A673 (cell line): ENCODE measurements at regions not wholly inside any gene's neighbourhood (a gene's known extent, or its start where the extent isn't known, plus 50 kb on each side); places are given as distances from the start of the nearest gene placed in this dataset.

Experiments
- BruUV-seq: library from RNA; stranded (reverse); fragments of 400-500 nt; replicated peaks from 2 replicates; lab custom pipeline; 2021; lab: Mats Ljungman, UMichigan
- CTCF ChIA-PET: fragments of 300-600 bp; sonication (Branson Sonifier 250); formaldehyde crosslinking; loops from one replicate; lab custom pipeline; 2022; ENCODE audit warnings: antibody characterized with exemption; lab: Charles Lee
- POLR2A ChIA-PET: fragments of 300-600 bp; sonication (Branson Sonifier 250); formaldehyde crosslinking; loops from one replicate; lab custom pipeline; 2022; ENCODE audit warnings: antibody characterized with exemption; ENCODE audit not compliant: low non-redundant PET; lab: Charles Lee
- DNase-seq: peaks from one replicate; pipeline ENCODE4 v3.0.0-alpha.2; 2015; ENCODE audit warnings: low spot score
- H3K27ac ChIP-seq: fragments of 200-600 bp; sonication (generic); 2 replicates; pipeline ENCODE4 v1.5.1; 2016; ENCODE audit warnings: mixed run types, low read depth, mild to moderate bottlenecking, mixed read lengths, antibody characterized with exemption, low read length; ENCODE audit not compliant: poor library complexity, severe bottlenecking
- H3K27me3 ChIP-seq: fragments of 200-600 bp; sonication (generic); replicated peaks from 2 replicates; pipeline ENCODE4 v1.6.1; 2017; ENCODE audit warnings: mixed run types, low read depth, mild to moderate bottlenecking, mixed read lengths, antibody characterized with exemption, low read length; ENCODE audit not compliant: insufficient read depth, poor library complexity
- H3K36me3 ChIP-seq: fragments of 200-600 bp; sonication (generic); 2 replicates; pipeline ENCODE4 v1.6.1; 2016; ENCODE audit warnings: mixed run types, mild to moderate bottlenecking, mixed read lengths, antibody characterized with exemption, low read length; ENCODE audit not compliant: insufficient read depth, poor library complexity, severe bottlenecking
- H3K4me1 ChIP-seq: fragments of 200-600 bp; sonication (generic); 2 replicates; pipeline ENCODE4 v1.6.1; 2017; ENCODE audit warnings: mixed run types, mild to moderate bottlenecking, mixed read lengths, antibody characterized with exemption, low read length; ENCODE audit not compliant: insufficient read depth, poor library complexity, severe bottlenecking
- H3K4me3 ChIP-seq: fragments of 200-600 bp; sonication (generic); 2 replicates; pipeline ENCODE4 v1.5.1; 2016; ENCODE audit warnings: low read depth, mixed run types, mild to moderate bottlenecking, mixed read lengths, low read length; ENCODE audit not compliant: poor library complexity, severe bottlenecking
- H3K9me3 ChIP-seq: fragments of 200-600 bp; sonication (generic); 2 replicates; pipeline ENCODE4 v1.6.1; 2016; ENCODE audit warnings: mixed run types, low read depth, mild to moderate bottlenecking, mixed read lengths, antibody characterized with exemption, low read length; ENCODE audit not compliant: poor library complexity, severe bottlenecking
- EZH2 ChIP-seq: fragments of 200-600 bp; sonication (generic); IDR thresholded peaks from 2 replicates; pipeline ENCODE4 v1.6.1; 2017; ENCODE audit warnings: borderline replicate concordance, low read depth, mild to moderate bottlenecking, mixed read lengths, antibody characterized with exemption, low read length; ENCODE audit not compliant: poor library complexity, severe bottlenecking
- intact Hi-C: fragments of 100-400 bp; cut with micrococcal nuclease; formaldehyde crosslinking; loops from one replicate; pipeline ENCODE4 v1.10.0; 2022; ENCODE audit not compliant: unreplicated experiment
- TF ChIP-seq, protein P1 (sequence below): fragments of 300-800, 200-600 bp; sonication (generic); conservative IDR thresholded peaks from 2 replicates; pipeline ENCODE4 v1.5.1; 2017; ENCODE audit warnings: low read depth, mild to moderate bottlenecking, antibody characterized with exemption, low read length, moderate library complexity, mixed read lengths

DNA sequence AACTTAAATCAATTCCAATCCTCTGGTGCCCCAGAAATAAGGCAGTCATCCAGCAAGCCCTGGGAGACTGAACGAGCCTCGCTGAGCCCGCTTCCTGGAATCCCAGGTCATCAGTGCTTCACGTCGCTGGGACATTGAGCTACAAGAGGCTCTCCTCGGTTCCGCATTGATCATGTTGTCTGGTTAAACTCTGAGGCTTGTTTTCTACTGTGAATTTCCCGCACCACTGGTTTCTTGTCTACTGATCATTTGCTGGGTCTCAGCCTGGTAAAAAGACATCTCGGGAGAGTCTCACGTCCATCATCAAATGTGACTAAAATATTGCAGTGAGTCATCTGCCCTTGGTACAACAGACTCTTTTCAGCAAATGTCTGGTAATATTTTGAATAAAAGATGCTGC lies 569.2 kb downstream of the QKI start:
- CTCF ChIA-PET, result no interaction called here
- TF ChIP-seq, protein P1, sequence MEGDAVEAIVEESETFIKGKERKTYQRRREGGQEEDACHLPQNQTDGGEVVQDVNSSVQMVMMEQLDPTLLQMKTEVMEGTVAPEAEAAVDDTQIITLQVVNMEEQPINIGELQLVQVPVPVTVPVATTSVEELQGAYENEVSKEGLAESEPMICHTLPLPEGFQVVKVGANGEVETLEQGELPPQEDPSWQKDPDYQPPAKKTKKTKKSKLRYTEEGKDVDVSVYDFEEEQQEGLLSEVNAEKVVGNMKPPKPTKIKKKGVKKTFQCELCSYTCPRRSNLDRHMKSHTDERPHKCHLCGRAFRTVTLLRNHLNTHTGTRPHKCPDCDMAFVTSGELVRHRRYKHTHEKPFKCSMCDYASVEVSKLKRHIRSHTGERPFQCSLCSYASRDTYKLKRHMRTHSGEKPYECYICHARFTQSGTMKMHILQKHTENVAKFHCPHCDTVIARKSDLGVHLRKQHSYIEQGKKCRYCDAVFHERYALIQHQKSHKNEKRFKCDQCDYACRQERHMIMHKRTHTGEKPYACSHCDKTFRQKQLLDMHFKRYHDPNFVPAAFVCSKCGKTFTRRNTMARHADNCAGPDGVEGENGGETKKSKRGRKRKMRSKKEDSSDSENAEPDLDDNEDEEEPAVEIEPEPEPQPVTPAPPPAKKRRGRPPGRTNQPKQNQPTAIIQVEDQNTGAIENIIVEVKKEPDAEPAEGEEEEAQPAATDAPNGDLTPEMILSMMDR, result no peak
- no peak for TF ChIP-seq EZH2
- POLR2A ChIA-PET, result no interaction called here
- Histone ChIP-seq H3K9me3 (no peaks in the 10 kb centered on the region), H3K4me3 (no peak overlapping the region), H3K27me3 (no peaks in the 10 kb centered on the region), H3K36me3 (no peaks in the 10 kb centered on the region), H3K27ac (no peak overlapping the region), H3K4me1 (peaks cover 13% of the 10 kb centered on the region)
- BruUV-seq, result no TSS peak
- no peak for DNase-seq
- intact Hi-C loops, result no loop called here

DNA sequence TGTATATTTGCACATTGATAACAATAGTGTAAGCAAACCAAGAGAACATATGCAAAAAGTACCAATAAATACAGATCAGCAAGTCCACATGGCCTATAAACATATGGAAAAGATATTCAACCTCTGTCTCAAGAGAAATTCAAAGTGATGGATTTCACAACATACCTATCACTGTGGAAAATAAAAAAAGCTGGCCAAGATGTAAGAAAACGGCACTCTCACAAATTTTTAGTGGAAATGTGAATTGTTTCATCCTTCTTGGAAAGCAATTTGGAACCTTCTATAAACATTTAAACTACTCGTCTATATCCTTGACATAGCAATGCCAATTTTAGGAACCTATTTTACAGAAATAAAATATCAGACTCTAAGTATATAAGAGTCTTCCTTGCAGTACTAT lies 559.8 kb downstream of the QKI start:
- POLR2A ChIA-PET, result no interaction called here
- TF ChIP-seq, protein P1, result no peak
- no peak for TF ChIP-seq EZH2
- CTCF ChIA-PET, result no interaction called here
- no peaks in the 10 kb centered on the region for H3K4me1 ChIP-seq
- H3K9me3 ChIP-seq, result no peaks in the 10 kb centered on the region
- DNase-seq, result no peak
- no peak overlapping the region for H3K27ac ChIP-seq
- intact Hi-C loops, result no loop called here
- H3K36me3 ChIP-seq, result no peaks in the 10 kb centered on the region
- no TSS peak for BruUV-seq
- H3K27me3 ChIP-seq, result no peaks in the 10 kb centered on the region
- no peak overlapping the region for H3K4me3 ChIP-seq

DNA sequence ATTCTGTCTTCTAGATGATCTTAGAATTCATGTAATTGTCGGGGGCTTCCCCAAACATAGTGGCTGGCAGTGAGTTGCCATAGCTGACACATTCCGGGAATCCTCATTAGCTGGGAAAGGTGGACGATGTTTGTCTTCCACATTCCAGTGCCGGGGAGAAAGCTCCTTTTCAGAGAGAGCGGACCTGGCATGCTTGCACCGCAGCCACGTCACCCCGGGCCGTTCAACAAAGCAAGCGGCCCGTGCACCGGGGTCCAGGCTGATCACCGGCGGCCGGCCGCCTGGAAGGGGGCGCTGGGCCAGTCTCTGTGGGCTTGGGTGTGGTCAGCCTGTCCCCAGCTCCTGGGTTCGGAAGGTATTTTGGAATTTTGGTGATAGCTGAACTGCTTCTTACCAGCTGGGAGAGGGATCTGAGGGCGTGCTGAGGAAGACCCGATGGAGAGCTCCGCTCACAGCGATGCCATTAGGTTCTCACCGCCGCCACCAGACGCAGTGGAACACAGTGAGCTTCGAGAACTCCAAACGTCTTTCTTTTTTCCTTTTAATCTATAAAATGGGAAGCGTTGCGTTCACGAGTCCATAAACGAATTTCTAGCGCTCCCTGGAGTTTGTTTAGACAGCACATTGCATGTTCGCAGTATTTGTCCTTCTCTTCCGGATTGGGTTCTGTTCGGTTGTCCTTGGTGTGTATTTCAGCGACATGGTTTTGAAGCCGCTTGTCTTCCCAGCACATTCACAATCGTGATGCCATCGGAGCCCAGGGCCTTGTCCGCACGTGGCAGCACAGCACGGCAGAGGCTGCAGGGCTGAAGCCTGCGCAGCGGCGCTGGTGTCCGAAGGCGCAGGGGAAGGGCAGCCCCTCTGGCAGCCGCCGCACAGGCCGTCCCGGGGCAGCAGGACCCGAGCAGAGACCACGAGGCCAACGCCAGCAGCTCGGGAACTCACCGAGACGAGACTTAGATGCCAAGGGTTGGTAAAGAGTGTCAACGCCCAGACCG lies 557.6 kb downstream of the QKI start:
- TF ChIP-seq, protein P1, result no peak
- TF ChIP-seq EZH2, result no peak
- POLR2A ChIA-PET, result no interaction called here
- BruUV-seq, result no TSS peak
- Histone ChIP-seq H3K4me3 (no peak overlapping the region), H3K4me1 (peaks cover 2% of the 10 kb centered on the region), H3K27ac (no peak overlapping the region), H3K36me3 (no peaks in the 10 kb centered on the region), H3K27me3 (no peaks in the 10 kb centered on the region), H3K9me3 (no peaks in the 10 kb centered on the region)
- no peak for DNase-seq
- intact Hi-C loops, result no loop called here
- CTCF ChIA-PET, result no interaction called here
